Gastroesophageal sphincter (tissue), 4 donors: ENCODE measurements at regions not wholly inside any gene's neighbourhood (a gene's known extent, or its start where the extent isn't known, plus 50 kb on each side); places are given as distances from the start of the nearest gene placed in this dataset.

Experiments used
- ATAC-seq: fragments of 150-250 bp; one replicate; pipeline ENCODE4 v1.9.1; 2016; ENCODE audit warnings: mild to moderate bottlenecking, moderate library complexity
- H3K27ac ChIP-seq, 4 donors: fragments of 200-600 bp; sonication (generic) in 3 of 4; 1 replicate in 3 of 4; 2 replicates in 1 of 4; pipeline ENCODE4 v1.5.1; 2016 to 2019
- H3K27me3 ChIP-seq: fragments of 200-600 bp; sonication (generic); one replicate; pipeline ENCODE4 v1.5.1; 2019
- H3K36me3 ChIP-seq, 2 donors: fragments of 200-600 bp; sonication (generic); one replicate each; pipeline ENCODE4 v1.5.1; 2019; ENCODE audit warnings: control low read depth in 1 of 2
- H3K4me1 ChIP-seq, 3 donors: fragments of 200-600 bp; sonication (generic); 1 replicate in 2 of 3; 2 replicates in 1 of 3; pipeline ENCODE4 v1.5.1; 2016 to 2019; ENCODE audit warnings: control low read depth in 2 of 3
- H3K4me3 ChIP-seq, 2 donors: fragments of 200-600 bp; sonication (generic); one replicate each; pipeline ENCODE4 v1.5.1; 2019; ENCODE audit warnings: mild to moderate bottlenecking in 1 of 2, moderate library complexity in 1 of 2
- H3K9me3 ChIP-seq, 3 donors: fragments of 200-600 bp; sonication (generic); one replicate each; pipeline ENCODE4 v1.5.1; 2017 to 2019; ENCODE audit warnings: control low read depth in 2 of 3
- CTCF ChIP-seq, 4 experiments: fragments of 200-600 bp in 2 of 4; fragments of 450-650 bp in 2 of 4; sonication (generic) in 1 of 4; IDR thresholded peaks; one replicate each; pipeline ENCODE4 v1.5.1; 2017 to 2019; ENCODE audit warnings: antibody characterized with exemption in 4 of 4, mild to moderate bottlenecking in 2 of 4, moderate library complexity in 2 of 4
- EP300 ChIP-seq: sonication (generic); formaldehyde crosslinking; IDR thresholded peaks from one replicate; pipeline ENCODE4 v1.6.1; 2017; ENCODE audit warnings: antibody characterized with exemption, mild to moderate bottlenecking
- POLR2A ChIP-seq, 2 donors: fragments of 450-650 bp; IDR thresholded peaks; one replicate each; pipeline ENCODE4 v1.6.1; 2017; ENCODE audit warnings: antibody characterized with exemption in 2 of 2, mild to moderate bottlenecking in 2 of 2, moderate library complexity in 1 of 2
- POLR2AphosphoS5 ChIP-seq: sonication (generic); formaldehyde crosslinking; IDR thresholded peaks from one replicate; pipeline ENCODE4 v1.6.1; 2017; ENCODE audit warnings: antibody characterized with exemption
- WGBS, 2 donors: methylation state at CpG; one replicate each; pipeline ENCODE4 v1.1.5; 2018; ENCODE audit warnings: low coverage in 1 of 2; 5-methylcytosine and 5-hydroxymethylcytosine counted together

DNA sequence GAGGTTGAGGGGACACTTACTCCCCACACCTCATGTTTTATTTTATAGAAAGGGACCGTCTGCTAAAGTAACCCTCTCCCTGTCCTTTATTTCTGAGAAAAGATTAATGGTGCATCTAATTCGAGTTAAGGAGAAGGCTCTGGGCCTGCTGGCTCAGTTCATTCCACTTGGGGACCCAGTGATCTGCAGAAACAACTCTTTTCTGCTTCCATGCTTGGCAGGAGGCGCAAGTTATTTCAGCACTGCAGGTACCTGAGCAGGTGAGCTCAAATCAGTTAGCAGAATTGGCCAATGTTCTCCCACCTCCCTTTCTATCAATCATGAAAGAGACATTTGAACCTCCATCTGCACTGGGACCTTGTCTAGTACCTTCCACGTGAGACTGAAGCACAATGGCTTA lies 396.1 kb downstream of the SFMBT2 start:
- TF ChIP-seq EP300 (no peak), POLR2A (IDR thresholded peaks at IDR 0.05) (no peak), POLR2AphosphoS5 (no peak), CTCF (IDR thresholded peaks at IDR 0.05) (no peak)
- ATAC-seq = no peak

DNA sequence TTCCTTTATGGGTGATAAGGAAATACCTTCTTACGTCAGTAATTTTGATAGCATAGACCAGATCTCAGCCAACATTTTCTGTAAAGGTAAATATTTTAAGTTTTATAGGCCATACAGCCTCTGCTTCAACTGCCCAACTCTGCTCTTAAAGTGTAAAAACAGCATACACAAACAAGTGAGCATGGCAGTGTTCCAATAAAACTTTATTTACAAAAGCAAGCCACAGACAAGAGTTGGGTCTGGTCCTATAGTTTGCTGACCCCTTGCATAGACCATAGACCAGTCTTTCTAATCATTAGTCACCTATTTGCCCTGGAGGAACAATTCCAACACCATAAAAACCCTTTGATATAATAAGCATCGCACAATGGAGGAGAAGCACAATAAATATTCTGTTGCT lies 398.8 kb downstream of the SFMBT2 start:
- H3K27ac ChIP-seq = no peak overlapping the region
- no peaks in the 10 kb centered on the region for H3K27me3 ChIP-seq
- no peaks in the 10 kb centered on the region for H3K36me3 ChIP-seq
- H3K4me1 ChIP-seq = no peaks in the 10 kb centered on the region
- TF ChIP-seq POLR2A (IDR thresholded peaks at IDR 0.05) = no peak
- TF ChIP-seq CTCF (IDR thresholded peaks at IDR 0.05) = no peak
- TF ChIP-seq EP300 = no peak
- no peak for TF ChIP-seq POLR2AphosphoS5
- no peak for ATAC-seq
- H3K9me3 ChIP-seq = no peaks in the 10 kb centered on the region
- H3K4me3 ChIP-seq = no peak overlapping the region
- 63 to 75% methylated on average over 2 of the region's 2 CpGs for WGBS, 2 donors

More for the DNA sequence above, 396.1 kb downstream of the SFMBT2 start:
- H3K27ac ChIP-seq = no peak overlapping the region
- no peaks in the 10 kb centered on the region for H3K4me1 ChIP-seq
- no peaks in the 10 kb centered on the region for H3K36me3 ChIP-seq
- H3K4me3 ChIP-seq = no peak overlapping the region
- 63 to 79% methylated on average over 1 to 4 of the region's 4 CpGs for WGBS, 2 donors
- H3K9me3 ChIP-seq = peaks cover 0 to 9% (median 0%) of the 10 kb centered on the region in 3 donors
- no peaks in the 10 kb centered on the region for H3K27me3 ChIP-seq

GRCh38 chr10:7008645-7009044 lies 402.2 kb downstream of the SFMBT2 start:
- ATAC-seq = no peak
- no peaks in the 10 kb centered on the region for H3K27me3 ChIP-seq
- 86 to 90% methylated on average over 2 of the region's 2 CpGs for WGBS, 2 donors
- no peaks in the 10 kb centered on the region for H3K9me3 ChIP-seq
- H3K4me1 ChIP-seq = no peaks in the 10 kb centered on the region
- no peak for TF ChIP-seq POLR2A (IDR thresholded peaks at IDR 0.05)
- TF ChIP-seq CTCF (IDR thresholded peaks at IDR 0.05) = no peak
- TF ChIP-seq POLR2AphosphoS5 = no peak
- TF ChIP-seq EP300 = no peak
- no peaks in the 10 kb centered on the region for H3K36me3 ChIP-seq
- no peak overlapping the region for H3K4me3 ChIP-seq
- H3K27ac ChIP-seq = no peak overlapping the region

GRCh38 chr10:7007600-7008190 lies 403.1 kb downstream of the SFMBT2 start:
- no peak overlapping the region for H3K4me3 ChIP-seq
- no peak for TF ChIP-seq POLR2A (IDR thresholded peaks at IDR 0.05)
- no peak for TF ChIP-seq POLR2AphosphoS5
- TF ChIP-seq EP300 = no peak
- TF ChIP-seq CTCF (IDR thresholded peaks at IDR 0.05) = no peak
- no peaks in the 10 kb centered on the region for H3K36me3 ChIP-seq
- H3K27me3 ChIP-seq = peaks cover 1% of the 10 kb centered on the region
- ATAC-seq = no peak
- 81 to 85% methylated on average over 8 of the region's 8 CpGs for WGBS, 2 donors
- no peaks in the 10 kb centered on the region for H3K4me1 ChIP-seq
- H3K27ac ChIP-seq = no peak overlapping the region
- no peaks in the 10 kb centered on the region for H3K9me3 ChIP-seq

- no peaks in the 10 kb centered on the region for H3K9me3 ChIP-seq
- WGBS, 2 donors = 72% methylated on average over 2 of the region's 2 CpGs; no CpG with 5 or more reads in 1 of the 2 donors
- no peak overlapping the region for H3K27ac ChIP-seq
- ATAC-seq = no peak
- TF ChIP-seq CTCF (IDR thresholded peaks at IDR 0.05) (no peak), POLR2A (IDR thresholded peaks at IDR 0.05) (no peak), POLR2AphosphoS5 (no peak), EP300 (no peak)
- no peaks in the 10 kb centered on the region for H3K4me1 ChIP-seq
- peaks cover 6% of the 10 kb centered on the region for H3K27me3 ChIP-seq
- H3K36me3 ChIP-seq = no peaks in the 10 kb centered on the region
- H3K4me3 ChIP-seq = no peak overlapping the region
These were observed 404.3 kb downstream of the SFMBT2 start for GRCh38 chr10:7006566-7006965.
